ENCODE measurements at regions not wholly inside any gene's neighbourhood (a gene's known extent, or its start where the extent isn't known, plus 50 kb on each side); places are given as distances from the start of the nearest gene placed in this dataset.

DNA sequence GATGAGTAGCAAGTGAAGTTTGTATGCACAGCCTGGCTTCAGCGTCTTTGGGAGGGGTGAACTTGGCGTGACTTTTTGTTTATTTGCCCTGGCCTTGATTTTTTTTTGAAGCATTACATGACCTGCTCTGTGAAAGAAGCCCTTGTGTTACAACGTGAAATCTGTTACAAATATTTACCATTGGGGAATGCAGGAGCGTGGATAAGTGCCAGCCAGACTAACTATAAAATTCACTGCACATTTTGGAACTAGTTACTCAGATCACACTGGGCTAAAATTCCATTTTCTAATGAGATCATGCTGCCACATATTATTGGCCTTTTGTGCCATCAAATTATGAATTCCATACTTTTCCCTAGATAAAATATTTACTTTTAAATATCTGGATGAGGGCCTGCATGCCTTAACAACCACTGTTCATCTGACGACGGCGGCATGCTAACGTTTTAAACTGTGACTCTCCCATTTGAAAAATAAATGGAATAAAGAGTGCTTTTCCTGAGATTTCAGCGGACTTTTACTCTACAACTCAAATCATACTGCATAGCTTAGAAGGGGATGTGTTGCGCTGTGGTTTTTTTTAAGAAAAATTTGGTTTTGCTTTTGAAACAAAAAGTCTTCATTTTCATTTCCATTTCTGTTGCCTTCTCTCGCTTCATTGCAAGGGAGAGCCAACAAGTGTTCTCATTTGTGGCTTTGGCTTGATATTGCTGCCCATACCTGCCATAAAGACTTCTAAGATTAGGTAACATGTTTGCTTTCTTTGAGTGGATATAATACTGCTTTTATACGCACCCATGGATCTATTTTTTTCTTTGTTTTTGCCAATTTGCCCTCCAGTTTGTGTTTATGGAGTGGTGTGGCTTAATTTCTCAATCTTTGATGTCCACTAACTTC is 352.2 kb downstream of the TFEC start:
- no peak overlapping the region for H3K4me2 ChIP-seq
- no peaks in the 10 kb centered on the region for H3K9me2 ChIP-seq (ENCODE audit: insufficient read depth)
- no peaks in the 10 kb centered on the region for H3K9me3 ChIP-seq (ENCODE audit: insufficient read depth, low read depth)
- H3K4me1 ChIP-seq (replicated peaks; ENCODE audit: insufficient read depth), result no peaks in the 10 kb centered on the region
- H3F3A ChIP-seq (ENCODE audit: insufficient read depth, low read depth), result no peaks in the 10 kb centered on the region
- no peaks in the 10 kb centered on the region for H4K20me1 ChIP-seq (ENCODE audit: insufficient read depth)
- H3K4me3 ChIP-seq, result no peak overlapping the region
- H2AFZ ChIP-seq, result peak overlapping the region; percentile 20; the same call in 1 of the 2 replicates
- H3K79me2 ChIP-seq (ENCODE audit: low read depth), result no peaks in the 10 kb centered on the region
- DNase-seq, result no peak
- H3K27me3 ChIP-seq (ENCODE audit: insufficient read depth, low read depth), result no peaks in the 10 kb centered on the region
- no peaks in the 10 kb centered on the region for H3K36me3 ChIP-seq (ENCODE audit: low read depth)
- TF ChIP-seq, protein P1, sequence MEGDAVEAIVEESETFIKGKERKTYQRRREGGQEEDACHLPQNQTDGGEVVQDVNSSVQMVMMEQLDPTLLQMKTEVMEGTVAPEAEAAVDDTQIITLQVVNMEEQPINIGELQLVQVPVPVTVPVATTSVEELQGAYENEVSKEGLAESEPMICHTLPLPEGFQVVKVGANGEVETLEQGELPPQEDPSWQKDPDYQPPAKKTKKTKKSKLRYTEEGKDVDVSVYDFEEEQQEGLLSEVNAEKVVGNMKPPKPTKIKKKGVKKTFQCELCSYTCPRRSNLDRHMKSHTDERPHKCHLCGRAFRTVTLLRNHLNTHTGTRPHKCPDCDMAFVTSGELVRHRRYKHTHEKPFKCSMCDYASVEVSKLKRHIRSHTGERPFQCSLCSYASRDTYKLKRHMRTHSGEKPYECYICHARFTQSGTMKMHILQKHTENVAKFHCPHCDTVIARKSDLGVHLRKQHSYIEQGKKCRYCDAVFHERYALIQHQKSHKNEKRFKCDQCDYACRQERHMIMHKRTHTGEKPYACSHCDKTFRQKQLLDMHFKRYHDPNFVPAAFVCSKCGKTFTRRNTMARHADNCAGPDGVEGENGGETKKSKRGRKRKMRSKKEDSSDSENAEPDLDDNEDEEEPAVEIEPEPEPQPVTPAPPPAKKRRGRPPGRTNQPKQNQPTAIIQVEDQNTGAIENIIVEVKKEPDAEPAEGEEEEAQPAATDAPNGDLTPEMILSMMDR (conservative IDR thresholded peaks at IDR 0.05), result no peak
- TF ChIP-seq EZH2 (IDR thresholded peaks at IDR 0.05; ENCODE audit: low read depth), result no peak
- ChIA-PET CTCF (no interaction called here), POLR2A (ENCODE audit: unreplicated experiment) (no interaction called here)
- no TSS peak for BruUV-seq (replicated peaks)
- H3K27ac ChIP-seq, result no peak overlapping the region
- intact Hi-C loops (cut with micrococcal nuclease; ENCODE audit: unreplicated experiment), result no loop called here

DNA sequence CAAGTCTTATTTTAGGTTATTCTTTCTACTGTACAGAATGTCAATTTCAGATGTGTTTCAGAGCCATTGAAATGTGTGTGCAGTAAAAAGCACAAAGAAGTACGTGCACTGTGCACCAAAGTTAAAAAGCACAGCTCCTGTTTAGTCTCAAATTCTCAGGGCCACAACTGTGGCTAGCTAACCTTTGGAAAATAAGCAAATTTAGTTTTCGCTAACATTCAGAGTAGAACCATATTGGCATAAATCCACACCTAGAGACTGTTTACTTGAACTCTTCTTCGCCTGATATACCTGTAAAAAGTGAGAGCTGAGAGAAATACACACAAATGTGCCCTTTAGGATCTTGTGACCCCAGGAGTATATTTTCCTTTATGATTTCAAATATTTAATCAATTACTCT is 353.9 kb downstream of the TFEC start:
- CTCF ChIA-PET, result no interaction called here
- TF ChIP-seq, protein P1 (conservative IDR thresholded peaks at IDR 0.05), result no peak
- no peak for TF ChIP-seq EZH2 (IDR thresholded peaks at IDR 0.05; ENCODE audit: low read depth)
- no peaks in the 10 kb centered on the region for H4K20me1 ChIP-seq (ENCODE audit: insufficient read depth)
- H3K4me1 ChIP-seq (replicated peaks; ENCODE audit: insufficient read depth), result no peaks in the 10 kb centered on the region
- no peak for DNase-seq
- H3K9me2 ChIP-seq (ENCODE audit: insufficient read depth), result no peaks in the 10 kb centered on the region
- H3K4me2 ChIP-seq, result no peak overlapping the region
- no peaks in the 10 kb centered on the region for H3F3A ChIP-seq (ENCODE audit: insufficient read depth, low read depth)
- no peaks in the 10 kb centered on the region for H3K27me3 ChIP-seq (ENCODE audit: insufficient read depth, low read depth)
- H2AFZ ChIP-seq, result no peak overlapping the region
- intact Hi-C loops (cut with micrococcal nuclease; ENCODE audit: unreplicated experiment), result no loop called here
- POLR2A ChIA-PET (ENCODE audit: unreplicated experiment), result no interaction called here
- H3K79me2 ChIP-seq (ENCODE audit: low read depth), result no peaks in the 10 kb centered on the region
- H3K27ac ChIP-seq, result no peak overlapping the region
- no peaks in the 10 kb centered on the region for H3K9me3 ChIP-seq (ENCODE audit: insufficient read depth, low read depth)
- no peak overlapping the region for H3K4me3 ChIP-seq
- H3K36me3 ChIP-seq (ENCODE audit: low read depth), result no peaks in the 10 kb centered on the region
- BruUV-seq (replicated peaks), result no TSS peak

DNA sequence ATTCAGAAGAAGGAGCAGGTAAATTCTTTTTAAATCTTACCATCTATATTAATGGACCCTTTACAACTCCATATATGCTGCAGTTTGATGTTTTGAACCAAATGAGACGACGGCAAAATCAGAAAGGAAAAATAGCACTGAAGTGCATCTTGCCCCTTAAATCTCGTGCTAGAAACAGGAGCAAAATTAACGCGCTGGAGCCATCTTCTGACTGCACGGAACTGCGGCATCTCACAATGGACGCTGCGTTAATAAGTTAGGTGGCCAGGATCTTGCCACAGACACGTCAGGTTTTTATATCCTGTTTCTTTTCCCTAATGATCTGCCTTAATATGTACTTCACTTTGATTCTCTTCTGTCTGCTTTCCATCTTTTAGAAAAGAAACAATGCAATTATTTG is 354.5 kb downstream of the TFEC start:
- no peak overlapping the region for H2AFZ ChIP-seq
- no peak overlapping the region for H3K27ac ChIP-seq
- H3K4me1 ChIP-seq (replicated peaks; ENCODE audit: insufficient read depth), result no peaks in the 10 kb centered on the region
- no peaks in the 10 kb centered on the region for H3F3A ChIP-seq (ENCODE audit: insufficient read depth, low read depth)
- DNase-seq, result peak in 1 of 2 experiments; percentile 7
- TF ChIP-seq, protein P1 (conservative IDR thresholded peaks at IDR 0.05), result no peak
- no peak for TF ChIP-seq EZH2 (IDR thresholded peaks at IDR 0.05; ENCODE audit: low read depth)
- ChIA-PET CTCF (interaction anchor here (0.5 kb wide), 1 partner anchor 38 kb away, joined by 12 read pairs; no protein-coding TSS in a partner anchor), POLR2A (ENCODE audit: unreplicated experiment) (no interaction called here)
- H3K9me3 ChIP-seq (ENCODE audit: insufficient read depth, low read depth), result no peaks in the 10 kb centered on the region
- intact Hi-C loops (cut with micrococcal nuclease; ENCODE audit: unreplicated experiment), result no loop called here
- H3K4me3 ChIP-seq, result no peak overlapping the region
- no peaks in the 10 kb centered on the region for H3K27me3 ChIP-seq (ENCODE audit: insufficient read depth, low read depth)
- no peaks in the 10 kb centered on the region for H3K79me2 ChIP-seq (ENCODE audit: low read depth)
- no peaks in the 10 kb centered on the region for H3K9me2 ChIP-seq (ENCODE audit: insufficient read depth)
- H4K20me1 ChIP-seq (ENCODE audit: insufficient read depth), result no peaks in the 10 kb centered on the region
- no TSS peak for BruUV-seq (replicated peaks)
- H3K36me3 ChIP-seq (ENCODE audit: low read depth), result no peaks in the 10 kb centered on the region
- H3K4me2 ChIP-seq, result no peak overlapping the region

Data from PC-9 (cell line).